KMS-11 (cell line): ENCODE measurements at regions not wholly inside any gene's neighbourhood (a gene's known extent, or its start where the extent isn't known, plus 50 kb on each side); places are given as distances from the start of the nearest gene placed in this dataset.

Experiments used
- H2AFZ ChIP-seq: fragments of 200-600 bp; sonication (generic); 2 replicates; pipeline ENCODE4 v1.6.1; 2016; ENCODE audit warnings: antibody characterized with exemption, mixed run types, low read depth
- H3K27ac ChIP-seq: fragments of 200-600 bp; sonication (generic); 2 replicates; pipeline ENCODE4 v1.6.1; 2016; ENCODE audit warnings: mild to moderate bottlenecking, mixed run types
- H3K27me3 ChIP-seq: fragments of 200-600 bp; sonication (generic); 2 replicates; pipeline ENCODE4 v1.6.1; 2017; ENCODE audit warnings: mild to moderate bottlenecking, low read depth, mixed run types, moderate library complexity; ENCODE audit not compliant: insufficient read depth
- H3K36me3 ChIP-seq: fragments of 200-600 bp; sonication (generic); 2 replicates; pipeline ENCODE4 v1.6.1; 2017; ENCODE audit warnings: mild to moderate bottlenecking, mixed run types; ENCODE audit not compliant: insufficient read depth
- H3K4me1 ChIP-seq: fragments of 200-600 bp; sonication (generic); 2 replicates; pipeline ENCODE4 v1.6.1; 2016; ENCODE audit warnings: mild to moderate bottlenecking, low read depth, mixed run types; ENCODE audit not compliant: poor library complexity, severe bottlenecking
- H3K4me2 ChIP-seq: fragments of 200-600 bp; sonication (generic); 2 replicates; pipeline ENCODE4 v1.7.0; 2016; ENCODE audit warnings: mild to moderate bottlenecking, mixed run types
- H3K4me3 ChIP-seq: fragments of 200-600 bp; sonication (generic); IDR thresholded peaks from 2 replicates; pipeline ENCODE4 v1.6.1; 2017; ENCODE audit warnings: low read depth, low read length, mixed read lengths; ENCODE audit not compliant: insufficient read depth
- H3K79me2 ChIP-seq: fragments of 200-600 bp; sonication (generic); 2 replicates; pipeline ENCODE4 v1.6.1; 2016; ENCODE audit warnings: low read depth, mixed run types; ENCODE audit not compliant: insufficient read depth
- H3K9ac ChIP-seq: fragments of 200-600 bp; sonication (generic); 2 replicates; pipeline ENCODE4 v1.6.1; 2016; ENCODE audit warnings: mild to moderate bottlenecking, mixed run types
- H4K20me1 ChIP-seq: fragments of 200-600 bp; sonication (generic); 2 replicates; pipeline ENCODE4 v1.6.1; 2016; ENCODE audit warnings: mild to moderate bottlenecking, mixed run types; ENCODE audit not compliant: insufficient read depth
- TF ChIP-seq, protein P1 (sequence below): fragments of 200-600 bp; sonication (generic); conservative IDR thresholded peaks from 2 replicates; pipeline ENCODE4 v1.6.1; 2017; ENCODE audit warnings: low read depth, mild to moderate bottlenecking, antibody characterized with exemption, low read length, moderate library complexity, mixed read lengths

DNA sequence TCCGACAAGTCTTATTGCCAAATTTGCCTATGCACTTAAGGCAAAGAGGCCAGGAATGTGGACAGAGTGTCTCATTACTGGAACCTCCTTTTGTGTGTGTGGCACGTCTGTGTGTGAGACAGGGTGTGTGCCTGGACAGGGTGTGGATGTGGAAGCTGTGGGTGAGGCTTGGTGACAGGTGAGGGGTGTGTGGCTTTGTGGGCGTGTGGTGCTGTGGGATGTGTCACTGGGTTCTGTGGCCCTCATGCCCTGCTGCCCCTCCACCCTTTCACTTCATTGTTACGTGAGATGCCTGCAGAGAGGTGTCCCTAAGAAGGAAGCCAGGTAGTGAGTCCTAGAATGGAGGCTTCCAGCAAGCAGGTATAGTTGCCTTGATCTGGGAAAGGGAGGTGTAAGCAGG lies 244.0 kb upstream of the CHRNA7 start:
- H2AFZ ChIP-seq, result no peak overlapping the region
- H3K36me3 ChIP-seq, result no peaks in the 10 kb centered on the region
- no peaks in the 10 kb centered on the region for H3K4me1 ChIP-seq
- no peaks in the 10 kb centered on the region for H3K79me2 ChIP-seq
- no peaks in the 10 kb centered on the region for H4K20me1 ChIP-seq
- no peaks in the 10 kb centered on the region for H3K27me3 ChIP-seq
- TF ChIP-seq, protein P1, sequence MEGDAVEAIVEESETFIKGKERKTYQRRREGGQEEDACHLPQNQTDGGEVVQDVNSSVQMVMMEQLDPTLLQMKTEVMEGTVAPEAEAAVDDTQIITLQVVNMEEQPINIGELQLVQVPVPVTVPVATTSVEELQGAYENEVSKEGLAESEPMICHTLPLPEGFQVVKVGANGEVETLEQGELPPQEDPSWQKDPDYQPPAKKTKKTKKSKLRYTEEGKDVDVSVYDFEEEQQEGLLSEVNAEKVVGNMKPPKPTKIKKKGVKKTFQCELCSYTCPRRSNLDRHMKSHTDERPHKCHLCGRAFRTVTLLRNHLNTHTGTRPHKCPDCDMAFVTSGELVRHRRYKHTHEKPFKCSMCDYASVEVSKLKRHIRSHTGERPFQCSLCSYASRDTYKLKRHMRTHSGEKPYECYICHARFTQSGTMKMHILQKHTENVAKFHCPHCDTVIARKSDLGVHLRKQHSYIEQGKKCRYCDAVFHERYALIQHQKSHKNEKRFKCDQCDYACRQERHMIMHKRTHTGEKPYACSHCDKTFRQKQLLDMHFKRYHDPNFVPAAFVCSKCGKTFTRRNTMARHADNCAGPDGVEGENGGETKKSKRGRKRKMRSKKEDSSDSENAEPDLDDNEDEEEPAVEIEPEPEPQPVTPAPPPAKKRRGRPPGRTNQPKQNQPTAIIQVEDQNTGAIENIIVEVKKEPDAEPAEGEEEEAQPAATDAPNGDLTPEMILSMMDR, result no peak
- no peak overlapping the region for H3K4me2 ChIP-seq
- no peak overlapping the region for H3K4me3 ChIP-seq
- H3K9ac ChIP-seq, result no peak overlapping the region
- no peak overlapping the region for H3K27ac ChIP-seq

DNA sequence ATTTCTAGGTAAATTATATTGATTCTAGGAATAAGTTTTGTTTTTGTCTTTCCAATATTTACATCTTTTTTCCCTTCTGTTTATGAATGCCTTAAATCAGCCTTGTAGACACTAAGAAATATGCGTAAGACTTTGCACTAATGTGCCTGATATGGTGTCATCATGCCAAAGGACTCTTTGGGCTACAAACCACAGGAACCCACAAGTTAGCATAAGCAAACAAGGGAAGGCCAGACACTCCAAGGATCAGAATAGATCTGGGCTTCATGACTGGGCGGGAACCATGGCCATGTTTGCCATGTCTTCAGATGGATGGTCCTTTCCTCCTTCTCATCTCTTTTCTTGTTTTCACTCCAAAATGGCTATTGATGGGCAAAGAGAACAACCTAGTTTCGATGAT lies 242.2 kb upstream of the CHRNA7 start:
- H3K4me3 ChIP-seq, result no peak overlapping the region
- no peaks in the 10 kb centered on the region for H3K36me3 ChIP-seq
- H3K79me2 ChIP-seq, result no peaks in the 10 kb centered on the region
- no peak overlapping the region for H2AFZ ChIP-seq
- no peak overlapping the region for H3K27ac ChIP-seq
- no peaks in the 10 kb centered on the region for H3K4me1 ChIP-seq
- H4K20me1 ChIP-seq, result no peaks in the 10 kb centered on the region
- no peaks in the 10 kb centered on the region for H3K27me3 ChIP-seq
- TF ChIP-seq, protein P1, result no peak
- H3K4me2 ChIP-seq, result no peak overlapping the region
- no peak overlapping the region for H3K9ac ChIP-seq

DNA sequence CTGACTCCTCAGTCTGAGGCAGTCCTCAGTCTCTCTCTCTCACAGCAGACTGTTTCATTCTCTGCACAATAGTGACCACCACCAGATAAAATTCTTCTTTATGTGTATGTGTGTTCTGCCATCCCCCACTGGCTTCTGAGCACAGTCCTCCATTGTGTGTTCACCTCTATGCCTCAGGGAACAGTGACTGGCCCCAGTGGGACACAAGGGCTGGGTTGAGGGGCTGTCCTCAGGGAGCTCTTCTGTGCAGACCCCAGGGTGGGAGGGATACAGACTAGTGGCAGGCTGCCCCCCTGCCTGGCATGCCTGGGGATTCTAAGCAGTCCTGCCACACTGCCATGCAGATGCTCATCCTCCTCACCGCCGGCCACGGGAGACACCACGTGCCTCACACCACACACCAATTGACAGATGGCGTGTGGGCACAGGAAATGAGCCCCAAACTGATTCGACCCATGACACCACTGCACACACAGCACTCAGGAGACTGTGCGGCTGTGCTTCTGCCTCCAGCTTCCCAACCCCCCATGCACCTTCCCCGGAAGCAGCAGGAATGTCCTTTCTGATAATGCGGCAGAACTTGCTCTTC lies 237.6 kb upstream of the CHRNA7 start:
- no peaks in the 10 kb centered on the region for H3K27me3 ChIP-seq
- H4K20me1 ChIP-seq, result no peaks in the 10 kb centered on the region
- H3K9ac ChIP-seq, result no peak overlapping the region
- no peaks in the 10 kb centered on the region for H3K79me2 ChIP-seq
- TF ChIP-seq, protein P1, result no peak
- H3K36me3 ChIP-seq, result no peaks in the 10 kb centered on the region
- no peak overlapping the region for H3K27ac ChIP-seq
- no peak overlapping the region for H3K4me3 ChIP-seq
- H3K4me1 ChIP-seq, result no peaks in the 10 kb centered on the region
- H2AFZ ChIP-seq, result no peak overlapping the region
- H3K4me2 ChIP-seq, result no peak overlapping the region

DNA sequence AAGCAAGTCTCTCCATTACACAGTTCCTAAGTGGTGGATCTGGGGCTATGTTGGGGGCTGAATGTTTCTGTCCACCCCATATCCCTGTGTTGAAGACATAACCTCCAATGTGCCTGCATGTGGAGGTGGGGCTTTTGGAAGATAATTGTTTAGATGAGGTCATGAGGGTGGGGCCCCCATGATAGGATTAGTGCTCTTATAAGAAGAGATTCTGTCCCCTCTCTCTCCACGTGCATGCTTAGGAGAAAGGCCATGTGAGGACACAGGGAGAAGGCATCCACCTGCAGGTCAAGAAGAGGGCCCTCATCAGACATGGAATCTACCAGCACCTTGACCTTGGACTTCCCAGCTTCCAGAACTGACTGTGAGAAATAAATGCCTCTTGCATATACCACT lies 231.0 kb upstream of the CHRNA7 start:
- Histone ChIP-seq H3K27ac (no peak overlapping the region), H3K27me3 (no peaks in the 10 kb centered on the region), H4K20me1 (no peaks in the 10 kb centered on the region), H3K4me1 (peaks cover 3% of the 10 kb centered on the region), H3K4me2 (no peak overlapping the region), H3K4me3 (no peak overlapping the region), H2AFZ (no peak overlapping the region), H3K79me2 (no peaks in the 10 kb centered on the region), H3K36me3 (no peaks in the 10 kb centered on the region), H3K9ac (no peak overlapping the region)
- TF ChIP-seq, protein P1, result no peak
